Ascending aorta (tissue), 2 donors: ENCODE measurements at regions not wholly inside any gene's neighbourhood (a gene's known extent, or its start where the extent isn't known, plus 50 kb on each side); places are given as distances from the start of the nearest gene placed in this dataset.
"Not testable (repeated sequence)": the region's sequence is repeated elsewhere in the genome, so short reads cannot be mapped to it uniquely, and the experiment has no call there.

Source experiments
- DNase-seq, 2 donors: peaks; one replicate each; pipeline ENCODE4 v3.0.0-alpha.2; 2019; ENCODE audit warnings: low spot score in 2 of 2
- H3K27ac ChIP-seq, 2 donors: fragments of 200-600 bp; sonication (generic); one replicate each; pipeline ENCODE4 v1.5.1; 2016 to 2017; ENCODE audit warnings: mild to moderate bottlenecking in 1 of 2
- H3K27me3 ChIP-seq: fragments of 200-600 bp; sonication (generic); one replicate; pipeline ENCODE4 v1.5.1; 2017
- H3K36me3 ChIP-seq, 2 donors: fragments of 200-600 bp; sonication (generic); one replicate each; pipeline ENCODE4 v1.5.1; 2016
- H3K4me1 ChIP-seq, 2 donors: fragments of 200-600 bp; sonication (generic); one replicate each; pipeline ENCODE4 v1.5.1; 2016 to 2017; ENCODE audit warnings: mild to moderate bottlenecking in 1 of 2
- H3K4me3 ChIP-seq, 2 donors: fragments of 200-600 bp; sonication (generic); one replicate each; pipeline ENCODE4 v1.5.1; 2016 to 2017; ENCODE audit warnings: mild to moderate bottlenecking in 1 of 2
- H3K9me3 ChIP-seq, 2 donors: fragments of 200-600 bp; sonication (generic); one replicate each; pipeline ENCODE4 v1.5.1; 2016
- intact Hi-C: fragments of 100-400 bp; cut with DNase I; formaldehyde crosslinking; loops from one replicate; pipeline ENCODE4 v1.15.1; 2023
- TF ChIP-seq, protein P1 (sequence below), 3 experiments: fragments of 200-600 bp in 2 of 3; fragments of 450-650 bp in 1 of 3; sonication (generic) in 2 of 3; IDR thresholded peaks; one replicate each; pipeline ENCODE4 v1.5.1; 2016 to 2019; ENCODE audit warnings: antibody characterized with exemption in 3 of 3, mild to moderate bottlenecking in 1 of 3, moderate library complexity in 1 of 3

DNA sequence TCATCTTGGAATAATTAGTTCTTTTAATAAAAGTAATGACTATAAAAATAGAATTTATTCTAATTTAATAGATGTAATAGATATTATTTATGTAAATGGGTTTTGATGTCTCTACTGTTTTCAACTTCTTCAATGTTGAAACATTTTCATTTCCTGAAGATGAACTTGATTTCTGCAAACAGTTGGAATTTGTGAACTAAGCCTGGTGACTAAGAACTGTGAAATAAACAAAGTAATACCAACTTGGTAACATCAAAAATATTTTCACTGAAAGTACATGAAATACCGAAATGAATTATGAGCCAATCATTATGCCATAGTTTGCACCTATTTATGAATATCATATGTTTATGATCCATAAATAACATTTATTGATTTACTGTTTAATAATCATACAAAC is 143.8 kb upstream of the FGF10 start:
- Histone ChIP-seq H3K9me3 (no peaks in the 10 kb centered on the region), H3K27ac (no peak overlapping the region), H3K36me3 (no peaks in the 10 kb centered on the region), H3K27me3 (no peaks in the 10 kb centered on the region), H3K4me1 (no peaks in the 10 kb centered on the region), H3K4me3 (no peak overlapping the region)
- intact Hi-C loops = no loop called here
- no peak for DNase-seq
- TF ChIP-seq, protein P1, sequence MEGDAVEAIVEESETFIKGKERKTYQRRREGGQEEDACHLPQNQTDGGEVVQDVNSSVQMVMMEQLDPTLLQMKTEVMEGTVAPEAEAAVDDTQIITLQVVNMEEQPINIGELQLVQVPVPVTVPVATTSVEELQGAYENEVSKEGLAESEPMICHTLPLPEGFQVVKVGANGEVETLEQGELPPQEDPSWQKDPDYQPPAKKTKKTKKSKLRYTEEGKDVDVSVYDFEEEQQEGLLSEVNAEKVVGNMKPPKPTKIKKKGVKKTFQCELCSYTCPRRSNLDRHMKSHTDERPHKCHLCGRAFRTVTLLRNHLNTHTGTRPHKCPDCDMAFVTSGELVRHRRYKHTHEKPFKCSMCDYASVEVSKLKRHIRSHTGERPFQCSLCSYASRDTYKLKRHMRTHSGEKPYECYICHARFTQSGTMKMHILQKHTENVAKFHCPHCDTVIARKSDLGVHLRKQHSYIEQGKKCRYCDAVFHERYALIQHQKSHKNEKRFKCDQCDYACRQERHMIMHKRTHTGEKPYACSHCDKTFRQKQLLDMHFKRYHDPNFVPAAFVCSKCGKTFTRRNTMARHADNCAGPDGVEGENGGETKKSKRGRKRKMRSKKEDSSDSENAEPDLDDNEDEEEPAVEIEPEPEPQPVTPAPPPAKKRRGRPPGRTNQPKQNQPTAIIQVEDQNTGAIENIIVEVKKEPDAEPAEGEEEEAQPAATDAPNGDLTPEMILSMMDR (IDR thresholded peaks at IDR 0.05) = no peak

DNA sequence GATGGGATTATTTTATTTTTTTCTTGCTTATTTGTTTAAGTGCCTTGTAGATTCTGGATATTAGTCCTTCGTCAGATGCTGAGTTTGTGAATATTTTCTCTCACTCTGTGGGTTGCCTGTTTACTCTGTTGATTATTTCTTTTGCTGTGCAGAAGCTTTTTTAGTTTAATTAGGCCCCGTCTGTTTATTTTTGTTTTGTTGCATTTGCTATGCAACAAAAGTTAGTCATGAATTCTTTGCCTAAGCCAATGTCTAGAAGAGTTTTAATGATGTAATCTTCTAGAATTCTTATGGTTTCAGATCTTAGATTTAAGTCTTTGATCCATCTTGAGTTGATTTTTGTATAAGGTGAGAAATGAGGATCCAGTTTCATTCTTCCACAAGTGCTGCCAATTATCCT is 142.5 kb upstream of the FGF10 start:
- H3K4me3 ChIP-seq, H3K36me3 ChIP-seq, H3K27me3 ChIP-seq, DNase-seq, H3K9me3 ChIP-seq, H3K4me1 ChIP-seq, H3K27ac ChIP-seq, intact Hi-C loops: not testable (repeated sequence)

DNA sequence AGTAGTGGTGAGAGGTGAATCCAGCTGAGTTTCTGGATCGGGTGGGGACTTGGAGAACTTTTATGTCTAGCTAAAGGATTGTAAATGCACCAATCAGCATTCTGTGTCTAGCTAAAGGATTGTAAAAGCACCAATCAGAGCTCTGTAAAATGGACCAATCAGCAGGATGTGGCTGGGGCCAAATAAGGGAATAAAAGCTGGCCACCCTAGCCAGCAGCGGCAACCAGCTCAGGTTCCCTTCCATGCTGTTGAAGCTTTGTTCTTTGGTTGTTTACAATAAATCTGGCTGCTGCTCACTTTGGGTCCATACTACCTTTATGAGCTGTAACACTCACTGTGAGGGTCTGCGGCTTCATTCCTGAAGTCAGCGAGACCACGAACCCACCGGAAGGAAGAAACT is 141.6 kb upstream of the FGF10 start:
- H3K36me3 ChIP-seq, H3K9me3 ChIP-seq, H3K27ac ChIP-seq, DNase-seq, H3K4me3 ChIP-seq, intact Hi-C loops, H3K27me3 ChIP-seq, H3K4me1 ChIP-seq: not testable (repeated sequence)

DNA sequence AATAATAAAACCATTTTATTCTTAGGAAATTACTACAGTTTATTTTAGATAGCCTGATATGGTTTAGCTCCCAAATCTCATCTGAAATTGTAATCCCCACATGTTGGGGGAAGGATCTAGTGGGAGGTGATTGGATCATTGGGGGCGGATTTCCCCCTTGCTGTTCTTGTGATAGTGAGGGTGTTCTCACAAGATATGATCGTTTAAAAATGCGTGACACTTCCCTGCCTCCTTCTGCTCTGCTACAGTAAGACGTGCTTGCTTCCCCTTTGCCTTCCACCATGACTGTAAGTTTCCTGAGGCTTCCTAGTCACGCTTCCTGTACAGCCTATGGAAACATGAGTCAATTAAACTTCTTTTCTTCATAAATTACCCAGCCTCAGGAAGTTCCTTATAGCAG is 122.4 kb upstream of the FGF10 start:
- H3K9me3 ChIP-seq = no peaks in the 10 kb centered on the region
- DNase-seq = no peak
- no peak overlapping the region for H3K4me3 ChIP-seq
- no peaks in the 10 kb centered on the region for H3K4me1 ChIP-seq
- no peak overlapping the region for H3K27ac ChIP-seq
- intact Hi-C loops = no loop called here
- TF ChIP-seq, protein P1 (IDR thresholded peaks at IDR 0.05) = no peak
- no peaks in the 10 kb centered on the region for H3K36me3 ChIP-seq
- no peaks in the 10 kb centered on the region for H3K27me3 ChIP-seq

DNA sequence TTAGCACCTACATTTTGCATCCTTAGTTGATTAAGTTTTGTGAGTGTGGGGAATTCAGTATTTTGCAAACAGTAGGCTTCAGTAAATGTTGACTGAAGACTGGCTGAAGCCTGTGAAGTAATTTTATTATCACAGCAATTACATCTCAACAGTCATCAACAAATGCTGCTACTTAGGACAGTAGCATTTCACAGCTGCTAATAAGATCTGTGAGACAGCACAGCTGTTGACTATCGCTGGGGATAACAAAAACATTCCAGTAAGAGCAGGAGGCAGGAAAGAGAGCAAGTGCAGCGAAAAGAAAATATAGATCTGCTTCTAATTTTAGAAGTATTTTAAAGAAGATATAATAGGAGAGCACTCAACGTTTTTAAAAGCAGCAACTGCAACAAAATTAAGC is 117.3 kb upstream of the FGF10 start:
- no peaks in the 10 kb centered on the region for H3K27me3 ChIP-seq
- no peak overlapping the region for H3K27ac ChIP-seq
- intact Hi-C loops = no loop called here
- DNase-seq = no peak
- H3K4me3 ChIP-seq = no peak overlapping the region
- no peaks in the 10 kb centered on the region for H3K4me1 ChIP-seq
- no peaks in the 10 kb centered on the region for H3K9me3 ChIP-seq
- H3K36me3 ChIP-seq = no peaks in the 10 kb centered on the region
- TF ChIP-seq, protein P1 (IDR thresholded peaks at IDR 0.05) = no peak

DNA sequence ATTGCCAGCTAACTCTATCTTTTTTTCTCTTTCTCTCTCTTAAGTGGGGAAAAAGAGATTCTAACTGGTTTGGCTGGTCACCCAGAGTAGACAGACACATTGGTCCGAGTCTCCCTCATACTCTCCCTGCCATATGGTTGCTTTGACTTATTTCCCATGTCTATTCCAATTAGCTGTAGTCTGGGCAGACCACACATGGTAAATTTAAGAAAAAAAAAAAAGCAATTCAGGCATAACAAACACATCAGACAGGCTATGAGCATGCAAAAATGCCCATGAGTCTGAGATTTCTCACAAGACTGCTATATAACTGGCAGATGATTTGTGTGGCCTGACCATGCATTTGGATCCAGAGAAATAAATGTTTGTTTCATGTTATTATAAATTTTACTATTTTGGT is 110.2 kb upstream of the FGF10 start:
- Histone ChIP-seq H3K27ac (no peak overlapping the region), H3K27me3 (no peaks in the 10 kb centered on the region), H3K4me3 (no peak overlapping the region), H3K4me1 (no peaks in the 10 kb centered on the region), H3K36me3 (no peaks in the 10 kb centered on the region), H3K9me3 (no peaks in the 10 kb centered on the region)
- no peak for DNase-seq
- TF ChIP-seq, protein P1 (IDR thresholded peaks at IDR 0.05) = no peak
- intact Hi-C loops = no loop called here

DNA sequence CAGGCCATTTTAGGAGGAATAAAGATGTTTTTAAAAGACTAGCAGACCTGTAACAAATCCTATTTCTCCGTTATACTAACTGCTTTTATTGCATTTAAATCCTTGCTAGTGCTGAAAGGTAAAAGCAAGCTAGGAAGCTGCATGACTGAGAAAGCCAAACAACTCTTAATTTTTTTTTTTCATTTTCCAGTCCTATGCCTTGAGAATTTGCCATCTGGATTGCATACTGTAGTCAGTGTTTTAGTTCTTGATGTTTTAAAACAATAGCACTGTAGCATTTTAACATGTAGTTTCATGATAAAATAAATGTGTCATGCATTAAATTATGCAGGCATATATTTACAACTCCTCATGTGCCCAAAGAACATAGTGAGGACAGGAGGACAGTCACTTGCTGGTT is 108.4 kb upstream of the FGF10 start:
- TF ChIP-seq, protein P1 (IDR thresholded peaks at IDR 0.05) = no peak
- Histone ChIP-seq H3K27ac (no peak overlapping the region), H3K36me3 (no peaks in the 10 kb centered on the region), H3K4me3 (no peak overlapping the region), H3K9me3 (no peaks in the 10 kb centered on the region), H3K4me1 (no peaks in the 10 kb centered on the region), H3K27me3 (no peaks in the 10 kb centered on the region)
- no peak for DNase-seq
- intact Hi-C loops = no loop called here
